AG04450 (cell line): ENCODE measurements at regions not wholly inside any gene's neighbourhood (a gene's known extent, or its start where the extent isn't known, plus 50 kb on each side); places are given as distances from the start of the nearest gene placed in this dataset.

Experiments used
- CTCF ChIA-PET: fragments of 300-600, 350-600 bp; formaldehyde crosslinking; extraction: SDS; loops from one replicate; lab custom pipeline; 2022; ENCODE audit warnings: antibody characterized with exemption, inconsistent platforms; lab: Charles Lee
- POLR2A ChIA-PET: fragments of 350-600 bp; formaldehyde crosslinking; extraction: SDS; loops from one replicate; lab custom pipeline; 2021; ENCODE audit warnings: antibody characterized with exemption, inconsistent platforms; lab: Yijun Ruan, JAX
- DNase-seq: peaks from one replicate; pipeline ENCODE4 v3.0.0-alpha.2; 2011; ENCODE audit warnings: low read depth, low spot score
- H3K27ac ChIP-seq: one replicate; pipeline ENCODE4 v1.5.1; 2012; ENCODE audit warnings: low read depth, low read length, control low read depth
- H3K27me3 ChIP-seq: one replicate; pipeline ENCODE4 v1.6.0; 2012; ENCODE audit warnings: low read length; ENCODE audit not compliant: control insufficient read depth, insufficient read depth
- H3K4me3 ChIP-seq: 2 replicates; pipeline ENCODE4 v1.5.1; 2011; ENCODE audit warnings: mild to moderate bottlenecking, low read depth, low read length, control low read depth
- H3K9me3 ChIP-seq: 2 replicates; pipeline ENCODE4 v1.5.1; 2012; ENCODE audit warnings: low read length; ENCODE audit not compliant: control insufficient read depth, insufficient read depth
- TF ChIP-seq, protein P1 (sequence below): IDR thresholded peaks from 2 replicates; pipeline ENCODE4 v1.5.1; 2011; ENCODE audit warnings: low read depth, low read length, control low read depth, inconsistent platforms

DNA sequence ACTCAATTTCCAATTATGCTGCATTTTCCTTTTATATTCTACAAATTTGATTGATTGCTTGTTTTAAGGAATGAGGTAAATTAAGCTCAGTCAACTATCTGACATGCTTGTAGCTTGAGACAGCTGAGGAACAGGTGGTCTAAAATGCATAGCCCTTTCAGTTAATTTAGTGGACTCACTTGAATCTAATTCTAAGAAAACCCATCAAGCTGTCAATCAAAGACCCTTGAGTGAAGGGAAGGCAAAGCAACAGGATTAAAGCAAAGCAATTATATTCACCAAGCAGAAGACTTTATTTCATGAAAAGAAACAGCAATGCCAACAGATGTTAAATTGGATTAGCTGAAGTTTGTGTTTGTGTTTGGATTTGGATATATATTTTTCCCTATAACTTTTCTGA, 228.5 kb downstream of the ARPP21 start:
- DNase-seq, result no peak
- TF ChIP-seq, protein P1, sequence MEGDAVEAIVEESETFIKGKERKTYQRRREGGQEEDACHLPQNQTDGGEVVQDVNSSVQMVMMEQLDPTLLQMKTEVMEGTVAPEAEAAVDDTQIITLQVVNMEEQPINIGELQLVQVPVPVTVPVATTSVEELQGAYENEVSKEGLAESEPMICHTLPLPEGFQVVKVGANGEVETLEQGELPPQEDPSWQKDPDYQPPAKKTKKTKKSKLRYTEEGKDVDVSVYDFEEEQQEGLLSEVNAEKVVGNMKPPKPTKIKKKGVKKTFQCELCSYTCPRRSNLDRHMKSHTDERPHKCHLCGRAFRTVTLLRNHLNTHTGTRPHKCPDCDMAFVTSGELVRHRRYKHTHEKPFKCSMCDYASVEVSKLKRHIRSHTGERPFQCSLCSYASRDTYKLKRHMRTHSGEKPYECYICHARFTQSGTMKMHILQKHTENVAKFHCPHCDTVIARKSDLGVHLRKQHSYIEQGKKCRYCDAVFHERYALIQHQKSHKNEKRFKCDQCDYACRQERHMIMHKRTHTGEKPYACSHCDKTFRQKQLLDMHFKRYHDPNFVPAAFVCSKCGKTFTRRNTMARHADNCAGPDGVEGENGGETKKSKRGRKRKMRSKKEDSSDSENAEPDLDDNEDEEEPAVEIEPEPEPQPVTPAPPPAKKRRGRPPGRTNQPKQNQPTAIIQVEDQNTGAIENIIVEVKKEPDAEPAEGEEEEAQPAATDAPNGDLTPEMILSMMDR, result no peak
- Histone ChIP-seq H3K9me3 (no peaks in the 10 kb centered on the region), H3K27ac (no peak overlapping the region), H3K27me3 (no peaks in the 10 kb centered on the region), H3K4me3 (no peak overlapping the region)
- POLR2A ChIA-PET, result no interaction called here
- CTCF ChIA-PET, result interaction anchor here (0.9 kb wide), 1 partner anchor 41 kb away, joined by 3 read pairs; no protein-coding TSS in a partner anchor

DNA sequence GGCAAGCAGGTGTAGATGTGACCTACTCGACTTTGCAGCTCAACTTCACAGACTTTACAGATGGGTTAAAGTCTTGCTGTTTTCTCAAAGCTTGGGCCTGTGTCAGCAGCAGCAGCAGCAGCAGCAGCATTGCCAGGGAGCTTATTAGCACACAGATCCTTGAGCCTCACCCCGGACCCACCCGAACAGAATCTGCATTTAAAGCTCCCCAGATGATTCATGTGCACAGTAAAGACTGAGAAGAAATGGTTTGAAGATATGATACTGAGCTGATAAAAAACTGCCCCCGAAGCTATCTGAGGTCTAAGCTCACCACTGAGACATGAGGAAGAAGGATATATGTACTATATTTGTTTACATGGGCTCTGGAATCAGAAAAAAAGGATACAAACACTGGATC, 231.7 kb downstream of the ARPP21 start:
- Histone ChIP-seq H3K4me3 (no peak overlapping the region), H3K9me3 (no peaks in the 10 kb centered on the region), H3K27ac (no peak overlapping the region), H3K27me3 (no peaks in the 10 kb centered on the region)
- TF ChIP-seq, protein P1, result no peak
- no peak for DNase-seq
- ChIA-PET CTCF (interaction anchor here (1.4 to 1.7 kb wide), 2 partner anchors 36 to 38 kb away, joined by 3 to 4 read pairs; no protein-coding TSS in a partner anchor), POLR2A (no interaction called here)

DNA sequence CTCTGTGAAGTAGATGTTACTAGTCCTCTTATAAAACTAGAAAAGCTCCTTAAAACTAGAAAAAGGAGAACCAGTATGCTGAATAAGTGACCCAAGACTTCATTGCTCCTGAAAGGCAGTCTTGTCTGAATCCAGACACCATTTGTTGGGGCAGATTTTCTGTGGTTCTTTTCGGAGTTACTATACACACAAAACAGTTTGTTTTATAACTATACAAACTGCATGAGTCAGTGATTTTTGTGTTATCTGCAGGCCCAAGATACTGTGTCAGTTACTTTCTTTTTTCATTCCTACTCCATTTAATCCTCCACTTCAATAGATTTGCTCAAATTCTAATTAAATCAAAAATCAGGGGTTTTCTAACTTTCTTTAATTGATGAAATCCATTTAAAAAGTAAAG, 244.6 kb downstream of the ARPP21 start:
- Histone ChIP-seq H3K4me3 (no peak overlapping the region), H3K27ac (no peak overlapping the region), H3K27me3 (no peaks in the 10 kb centered on the region), H3K9me3 (no peaks in the 10 kb centered on the region; the same call in 1 of the 2 replicates)
- DNase-seq, result no peak
- ChIA-PET CTCF (no interaction called here), POLR2A (no interaction called here)
- TF ChIP-seq, protein P1, result no peak

DNA sequence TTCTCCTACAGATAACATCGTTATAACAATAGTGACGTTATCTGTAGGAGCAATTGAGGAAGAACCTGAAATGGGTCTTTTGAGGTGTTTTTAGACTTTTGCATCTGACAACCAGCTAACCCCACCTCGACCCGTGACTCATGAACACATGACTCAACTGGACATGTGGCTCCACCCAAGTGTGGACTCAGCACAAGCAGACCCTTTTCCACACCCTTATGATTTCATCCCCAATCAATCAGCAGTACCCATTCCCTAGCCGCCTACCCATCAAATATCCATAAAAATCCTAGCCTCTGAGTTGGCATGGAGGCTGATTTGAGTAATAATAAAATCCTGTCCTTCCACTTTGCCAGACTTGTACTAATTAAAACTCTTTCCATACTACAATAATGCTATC, 255.4 kb downstream of the ARPP21 start:
- no peak overlapping the region for H3K4me3 ChIP-seq
- ChIA-PET CTCF (interaction anchor here (2.7 kb wide), 1 partner anchor 13 kb away, joined by 11 read pairs; no protein-coding TSS in a partner anchor), POLR2A (no interaction called here)
- DNase-seq, result no peak
- no peak overlapping the region for H3K27ac ChIP-seq
- no peaks in the 10 kb centered on the region for H3K9me3 ChIP-seq
- TF ChIP-seq, protein P1, result no peak
- H3K27me3 ChIP-seq, result no peaks in the 10 kb centered on the region

DNA sequence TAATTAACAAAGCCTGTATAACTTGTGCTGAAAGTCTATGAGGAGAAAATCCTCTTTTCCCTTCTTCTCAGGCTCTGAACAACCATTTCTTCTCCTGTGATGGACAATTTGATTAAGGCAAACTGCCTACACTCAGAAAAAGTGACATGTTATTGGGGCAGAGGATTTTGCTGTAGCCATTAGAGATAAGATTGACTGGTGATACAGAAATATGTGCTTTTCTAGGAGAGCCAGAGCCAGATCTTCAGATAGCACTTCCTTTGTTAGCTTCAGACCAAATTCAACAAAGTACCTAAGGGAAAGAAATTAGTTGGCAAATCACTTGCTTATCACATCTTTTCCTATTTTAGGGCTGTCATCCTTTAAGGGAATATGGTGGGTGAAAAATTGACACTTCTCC, 259.9 kb downstream of the ARPP21 start:
- H3K4me3 ChIP-seq, result no peak overlapping the region
- H3K9me3 ChIP-seq, result no peaks in the 10 kb centered on the region
- POLR2A ChIA-PET, result no interaction called here
- H3K27me3 ChIP-seq, result no peaks in the 10 kb centered on the region
- TF ChIP-seq, protein P1, result no peak
- CTCF ChIA-PET, result interaction anchor here (2.3 kb wide), 1 partner anchor 10 kb away, joined by 14 read pairs; no protein-coding TSS in a partner anchor
- no peak overlapping the region for H3K27ac ChIP-seq
- DNase-seq, result no peak
